Eye (tissue), 1 donor: ENCODE measurements at regions not wholly inside any gene's neighbourhood (a gene's known extent, or its start where the extent isn't known, plus 50 kb on each side); places are given as distances from the start of the nearest gene placed in this dataset.
"Not testable (repeated sequence)": the region's sequence is repeated elsewhere in the genome, so short reads cannot be mapped to it uniquely, and the experiment has no call there.

ENCODE experiments used
- DNase-seq: peaks from one replicate; pipeline ENCODE4 v3.0.0-alpha.2; 2015

DNA sequence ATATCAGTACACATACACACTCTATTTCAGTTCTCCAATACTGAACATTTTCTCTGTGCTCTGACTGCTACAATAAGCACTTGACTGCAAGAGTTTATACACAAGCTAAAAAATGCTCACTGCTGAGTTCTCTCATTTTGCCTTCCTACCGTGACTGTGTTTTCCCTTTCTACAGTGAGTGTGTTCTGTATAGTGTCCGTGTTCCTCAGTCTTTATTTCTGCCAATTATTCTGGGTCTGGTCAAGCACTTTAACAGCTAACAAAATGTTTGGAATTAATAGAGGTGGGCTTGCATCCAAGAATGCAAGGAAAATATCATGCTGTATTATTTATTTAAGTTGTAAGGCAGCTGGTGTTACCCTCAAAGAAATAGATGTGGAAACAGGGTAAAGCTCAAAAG lies 217.0 kb upstream of the NREP start:
- no peak for DNase-seq

DNA sequence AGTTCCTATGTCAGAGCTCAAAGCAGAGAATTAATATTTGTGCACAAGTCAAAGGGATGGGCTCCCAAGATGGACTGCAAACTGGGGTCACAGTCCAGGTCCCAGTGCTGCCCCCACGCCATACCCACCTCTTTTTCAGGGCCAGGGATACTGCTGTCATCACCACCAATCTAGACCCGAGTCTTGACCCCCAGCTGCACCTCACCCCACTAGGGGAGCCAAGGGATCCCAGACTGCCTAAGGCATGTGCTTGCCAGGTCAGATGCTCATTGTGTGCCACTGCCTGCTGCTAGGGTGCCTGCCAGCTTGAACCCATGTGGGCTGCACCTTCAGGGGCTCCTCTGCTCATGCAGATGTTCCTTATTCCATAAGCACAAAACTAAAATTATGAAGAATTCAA lies 215.6 kb upstream of the NREP start:
- no peak for DNase-seq

DNA sequence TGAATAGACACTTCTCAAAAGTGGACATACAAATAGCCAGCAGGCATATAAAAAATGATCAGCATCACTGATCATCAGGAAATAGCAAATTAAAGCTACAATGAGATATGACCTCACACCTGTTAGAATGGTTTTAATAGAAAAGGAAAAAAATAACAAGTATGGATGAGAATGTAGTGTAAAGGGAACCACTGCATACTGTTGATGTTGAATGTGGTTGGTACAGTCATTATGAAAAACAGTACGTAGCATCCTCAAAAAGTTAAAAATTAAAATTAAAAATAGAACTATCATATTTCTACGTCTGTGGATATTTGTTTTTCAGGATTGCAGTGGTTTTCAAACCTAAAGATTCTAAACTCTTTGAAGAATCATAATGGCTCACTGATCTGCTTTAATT lies 215.1 kb upstream of the NREP start:
- no peak for DNase-seq

DNA sequence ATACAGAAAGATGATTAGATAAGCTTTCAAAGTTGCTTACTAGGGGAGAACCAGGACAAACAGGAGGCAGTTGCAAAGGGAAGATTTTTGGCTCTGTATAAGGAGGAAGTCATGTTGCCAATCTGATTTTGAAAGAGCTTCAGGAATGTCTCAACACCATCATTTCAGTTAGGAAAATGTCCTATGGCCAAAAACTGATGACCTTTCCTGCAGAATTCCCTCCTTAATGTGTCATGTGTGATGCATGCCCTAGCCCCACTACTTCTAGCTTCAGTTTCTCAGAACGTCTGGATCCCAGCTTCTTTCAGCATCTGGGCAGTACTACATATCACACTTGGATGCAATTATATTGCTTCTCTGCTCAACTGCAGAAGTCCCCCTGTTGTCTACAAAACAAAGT lies 211.5 kb upstream of the NREP start:
- no peak for DNase-seq

DNA sequence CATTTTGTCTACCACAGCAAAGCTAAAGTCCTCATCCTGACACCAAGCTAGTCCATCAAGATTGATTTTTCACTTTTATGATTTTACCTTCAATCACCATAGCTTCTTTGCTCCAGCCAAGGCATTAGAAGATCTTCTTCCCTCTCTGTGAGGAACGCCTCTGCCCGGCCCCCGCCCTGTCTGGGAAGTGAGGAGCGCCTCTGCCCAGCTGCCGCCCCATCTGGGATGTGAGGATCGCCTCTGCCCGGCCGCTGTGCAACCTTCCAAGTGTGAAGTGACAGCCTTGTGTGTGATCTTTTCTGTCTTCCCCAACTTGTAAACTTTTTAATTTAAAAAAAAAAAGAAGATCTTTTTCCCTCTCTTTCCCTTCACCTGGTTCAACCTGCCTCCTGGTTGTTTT lies 210.5 kb upstream of the NREP start:
- DNase-seq: no peak

DNA sequence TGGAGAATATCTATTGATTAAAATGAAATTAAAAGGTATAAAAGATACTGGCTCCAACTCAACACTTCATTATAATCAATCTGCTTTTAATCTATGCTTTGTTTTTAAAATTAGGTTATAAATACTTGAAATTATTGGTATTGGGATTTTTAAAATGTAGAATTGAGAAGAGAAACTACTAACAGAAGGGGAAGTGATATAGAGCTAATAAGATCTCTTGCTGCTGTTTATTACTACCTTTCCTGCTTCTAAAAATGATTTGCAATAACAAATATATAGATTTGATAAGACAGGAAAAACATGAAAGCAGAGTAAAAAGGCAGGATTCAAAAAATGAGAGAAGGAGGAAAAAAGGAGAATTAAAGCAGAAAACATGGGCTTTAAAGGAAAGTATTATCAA lies 209.3 kb upstream of the NREP start:
- DNase-seq: no peak

DNA sequence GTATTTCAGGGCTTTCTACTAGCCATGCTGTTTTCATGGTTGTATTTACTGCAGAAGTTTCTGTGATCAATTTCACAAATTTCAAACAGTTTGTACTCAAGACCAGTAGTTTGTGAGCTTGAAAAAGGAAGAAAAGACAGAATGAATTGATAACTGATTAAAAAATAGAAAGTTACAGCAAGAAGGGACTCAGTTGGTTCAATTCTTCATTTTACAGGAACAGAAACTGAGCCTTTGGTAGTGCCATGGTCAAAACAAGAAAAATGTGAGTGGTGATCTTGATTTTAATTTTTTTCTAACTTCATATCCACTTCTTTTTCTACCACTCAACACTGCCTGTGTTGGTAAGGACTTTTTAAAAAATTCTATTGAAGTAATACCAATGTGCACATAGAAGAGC lies 206.6 kb upstream of the NREP start:
- DNase-seq: no peak

DNA sequence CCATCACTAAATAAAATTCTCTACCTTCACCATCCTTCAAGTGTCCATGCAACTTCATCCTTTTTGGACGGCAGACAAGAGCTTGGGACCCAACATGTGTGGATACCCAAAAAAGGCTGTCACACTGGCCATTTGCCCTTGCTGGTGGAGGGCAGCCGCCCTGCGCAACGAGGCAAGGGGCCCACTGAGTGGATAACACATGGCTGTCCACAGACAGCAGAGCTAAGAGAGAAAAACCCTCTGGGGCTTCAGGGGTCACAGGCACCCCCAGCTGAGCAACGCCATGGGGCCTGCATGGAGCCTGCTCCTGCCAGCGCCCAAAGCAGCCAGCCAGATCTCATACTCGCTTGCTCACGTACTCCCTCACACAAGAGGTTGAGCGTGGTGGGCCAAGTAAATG lies 205.9 kb upstream of the NREP start:
- no peak for DNase-seq

DNA sequence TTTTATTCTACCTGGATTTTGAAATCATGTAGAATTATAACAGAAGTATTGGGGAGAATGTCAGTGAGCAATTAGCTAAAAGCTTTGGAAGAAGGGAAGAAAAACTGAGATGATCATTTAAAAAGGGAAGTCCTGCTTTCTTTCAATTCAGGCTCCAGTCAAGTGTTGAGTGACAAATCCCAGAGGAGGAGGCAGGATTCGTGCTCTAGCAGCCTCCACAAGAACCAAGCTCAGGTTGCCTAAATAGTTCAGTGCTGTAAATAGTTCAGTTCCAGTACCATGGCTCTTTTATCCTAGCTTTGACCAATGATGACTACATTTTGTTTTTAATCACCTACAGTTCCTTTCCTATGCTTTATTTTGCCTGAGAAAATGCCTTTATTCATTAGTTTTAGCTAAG lies 204.9 kb upstream of the NREP start:
- no peak for DNase-seq

DNA sequence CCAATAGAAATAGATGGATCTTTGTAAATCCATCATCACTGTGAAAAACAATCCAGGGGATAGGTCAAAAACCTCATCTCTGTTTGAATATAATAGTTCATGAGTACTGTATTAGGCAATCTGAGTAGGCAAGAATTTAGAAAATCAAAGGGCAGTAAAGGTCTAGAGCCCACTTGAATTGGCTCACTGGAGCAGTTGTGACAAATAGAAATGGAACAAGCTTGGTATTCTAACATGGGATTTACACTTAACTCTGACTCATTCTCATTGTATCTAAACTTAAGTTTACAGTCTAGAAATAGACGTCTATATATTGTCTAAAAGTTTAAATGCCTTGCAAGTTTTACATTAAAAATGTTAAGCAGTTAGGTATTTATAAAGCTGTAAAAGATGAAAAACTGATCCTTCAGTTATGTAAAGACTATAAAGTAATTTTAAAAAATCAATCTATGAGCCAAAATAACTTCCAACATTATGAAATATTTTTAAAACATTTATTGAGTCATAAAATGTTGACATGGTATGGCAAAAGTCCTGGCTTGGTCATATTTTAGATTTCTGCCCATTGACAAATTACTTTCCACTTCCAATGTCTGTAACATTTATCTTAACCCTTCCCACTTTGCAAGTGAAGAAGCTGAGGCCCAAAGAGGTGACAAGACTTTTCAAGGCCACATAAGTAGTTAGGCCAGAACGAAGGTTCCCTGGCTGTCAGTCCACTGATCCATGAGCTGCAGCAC lies 203.7 kb upstream of the NREP start:
- no peak for DNase-seq

DNA sequence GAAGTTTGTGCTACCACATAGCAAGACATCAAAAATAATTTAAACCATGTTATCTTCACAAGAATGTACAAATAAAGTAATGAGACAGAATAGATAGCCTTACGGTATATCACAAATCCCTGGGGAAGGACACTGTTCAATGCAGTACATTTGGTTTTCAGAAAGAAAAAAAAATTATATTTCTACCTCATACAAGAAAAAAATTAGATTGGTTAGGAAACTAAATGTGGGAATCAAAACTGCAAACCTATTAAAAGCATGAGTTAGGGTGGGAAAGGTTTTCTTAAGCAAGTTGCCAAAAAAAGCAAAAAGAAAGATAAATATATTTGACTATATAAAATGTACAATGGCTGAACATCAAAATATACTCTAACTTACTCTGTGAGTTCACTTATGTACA lies 201.9 kb upstream of the NREP start:
- DNase-seq: no peak

DNA sequence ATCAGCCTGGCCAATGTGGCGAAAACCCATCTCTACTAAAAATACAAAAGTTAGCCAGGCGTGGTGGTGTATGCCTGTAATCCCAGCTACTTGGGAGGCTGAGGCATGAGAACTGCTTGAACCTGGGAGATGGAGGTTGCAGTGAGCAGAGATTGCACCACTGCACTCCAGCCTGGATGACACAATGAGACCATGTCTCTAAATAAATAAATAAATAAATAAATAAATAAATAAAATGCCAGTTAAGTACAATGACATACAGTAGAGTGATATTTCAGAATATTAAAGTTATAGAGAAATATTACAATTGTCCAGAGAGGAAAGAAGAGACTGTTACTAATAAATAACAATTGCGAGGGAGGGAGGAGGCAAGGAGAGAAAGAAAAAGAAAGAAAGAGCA lies 199.8 kb upstream of the NREP start:
- DNase-seq: not testable (repeated sequence)

DNA sequence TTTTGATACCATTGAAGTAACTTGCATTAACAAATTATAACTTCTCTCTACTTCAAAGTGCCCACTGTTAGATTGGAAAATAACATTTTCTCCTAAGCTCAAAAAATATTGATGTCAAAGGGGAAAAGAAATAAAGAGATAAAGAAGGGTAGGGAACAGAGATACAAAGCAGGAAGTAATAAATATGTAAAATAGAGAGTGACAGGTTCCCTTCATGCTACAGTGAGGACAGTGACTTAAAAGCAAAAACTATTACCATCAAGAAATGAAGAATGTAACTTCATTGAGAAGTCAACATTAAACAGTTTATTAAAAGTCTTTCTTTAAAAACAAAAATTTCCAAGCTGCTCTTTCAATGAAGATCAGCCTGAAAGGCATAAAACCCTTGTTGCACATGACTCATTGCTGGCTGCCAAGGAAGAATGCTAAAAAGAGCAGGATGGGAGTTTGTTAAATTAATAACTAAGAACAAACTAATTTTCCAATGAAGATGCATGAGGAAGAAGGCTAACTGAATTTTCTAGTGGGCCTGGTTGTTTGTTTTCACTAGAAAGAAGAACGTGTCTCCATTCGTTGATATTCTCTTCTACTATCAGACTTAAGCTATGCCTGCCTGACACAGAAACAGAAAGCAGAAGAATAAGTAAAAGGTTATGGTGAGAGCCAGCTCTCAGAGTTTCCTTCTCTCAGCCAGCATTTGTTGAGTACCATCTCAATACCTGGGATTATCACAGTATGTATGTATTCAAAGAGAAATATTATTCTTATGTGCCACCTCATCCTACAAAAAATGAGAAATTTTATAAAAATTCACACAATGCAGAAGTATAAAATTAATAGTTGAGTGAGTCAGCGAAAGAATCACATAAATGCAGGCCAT lies 197.8 kb upstream of the NREP start:
- no peak for DNase-seq

DNA sequence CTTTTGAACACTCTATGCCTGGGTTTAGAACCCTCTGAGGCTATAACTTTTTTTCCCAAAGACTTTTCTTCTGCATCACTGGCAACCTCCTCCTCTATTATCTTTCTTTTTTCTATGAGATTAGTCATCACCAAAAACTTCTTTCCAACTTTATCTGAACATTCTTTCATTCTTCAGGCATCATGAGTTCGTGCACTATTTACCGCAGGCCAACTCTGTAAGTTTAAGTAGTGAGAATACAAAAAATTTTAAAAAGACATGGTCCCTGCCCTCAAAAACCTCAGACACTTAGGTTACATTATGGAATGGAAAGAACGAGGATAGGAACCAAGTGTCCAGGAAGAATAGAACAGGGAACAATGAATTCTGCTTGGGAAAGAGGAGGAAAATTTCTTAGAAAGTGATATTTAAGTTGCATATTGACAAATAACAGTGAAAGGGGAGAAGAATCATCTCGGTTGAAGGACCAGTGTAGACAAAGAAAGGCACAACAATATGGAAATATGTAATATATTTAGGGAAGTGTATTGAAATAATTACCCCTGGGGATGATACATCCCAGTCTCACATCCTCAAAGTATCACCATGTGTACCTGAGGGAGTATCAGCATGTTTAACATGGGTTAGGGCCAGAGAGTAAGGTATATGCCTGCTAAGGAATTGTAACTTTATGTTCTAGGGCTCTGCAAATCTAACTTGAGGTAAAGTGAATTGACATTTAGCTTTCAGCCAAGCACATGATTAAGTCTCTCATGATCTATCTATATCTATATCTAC lies 196.5 kb upstream of the NREP start:
- DNase-seq: no peak

DNA sequence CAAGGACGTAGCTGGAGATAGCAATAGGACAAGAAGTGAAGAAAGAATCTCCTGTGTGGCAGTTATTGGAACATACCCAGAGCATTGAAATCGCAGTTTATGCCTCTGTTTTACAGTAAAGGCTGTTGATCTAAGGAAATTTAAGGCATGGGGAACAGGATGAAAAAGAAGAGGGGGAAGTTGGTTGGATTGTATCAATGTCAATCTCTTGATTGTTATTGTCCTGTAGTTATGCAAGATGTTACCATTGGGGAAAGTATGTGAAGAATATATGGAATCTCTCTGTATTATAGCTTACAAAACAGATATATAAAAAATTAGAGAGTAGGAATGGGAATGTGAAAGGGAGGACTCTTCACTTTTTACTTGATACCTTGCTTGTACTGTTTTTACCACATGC lies 195.6 kb upstream of the NREP start:
- DNase-seq: no peak

DNA sequence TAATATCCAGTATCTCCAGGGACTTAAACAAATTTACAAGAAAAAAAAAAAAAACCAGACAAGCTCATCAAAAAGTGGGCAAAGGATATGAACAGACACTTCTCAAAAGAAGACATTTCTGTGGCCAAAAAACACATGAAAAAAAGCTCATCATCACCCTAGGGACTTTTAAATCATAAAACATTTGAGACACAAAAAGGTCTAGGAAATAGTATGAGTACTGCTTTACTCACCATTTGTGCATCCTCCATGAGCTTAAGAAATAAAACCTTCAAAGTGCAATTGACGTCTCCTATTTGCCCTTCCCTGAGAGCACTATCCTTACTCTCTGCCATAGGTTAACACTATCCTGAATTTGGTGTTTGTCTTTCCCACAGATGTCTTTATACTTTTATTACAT lies 193.7 kb upstream of the NREP start:
- DNase-seq: no peak

DNA sequence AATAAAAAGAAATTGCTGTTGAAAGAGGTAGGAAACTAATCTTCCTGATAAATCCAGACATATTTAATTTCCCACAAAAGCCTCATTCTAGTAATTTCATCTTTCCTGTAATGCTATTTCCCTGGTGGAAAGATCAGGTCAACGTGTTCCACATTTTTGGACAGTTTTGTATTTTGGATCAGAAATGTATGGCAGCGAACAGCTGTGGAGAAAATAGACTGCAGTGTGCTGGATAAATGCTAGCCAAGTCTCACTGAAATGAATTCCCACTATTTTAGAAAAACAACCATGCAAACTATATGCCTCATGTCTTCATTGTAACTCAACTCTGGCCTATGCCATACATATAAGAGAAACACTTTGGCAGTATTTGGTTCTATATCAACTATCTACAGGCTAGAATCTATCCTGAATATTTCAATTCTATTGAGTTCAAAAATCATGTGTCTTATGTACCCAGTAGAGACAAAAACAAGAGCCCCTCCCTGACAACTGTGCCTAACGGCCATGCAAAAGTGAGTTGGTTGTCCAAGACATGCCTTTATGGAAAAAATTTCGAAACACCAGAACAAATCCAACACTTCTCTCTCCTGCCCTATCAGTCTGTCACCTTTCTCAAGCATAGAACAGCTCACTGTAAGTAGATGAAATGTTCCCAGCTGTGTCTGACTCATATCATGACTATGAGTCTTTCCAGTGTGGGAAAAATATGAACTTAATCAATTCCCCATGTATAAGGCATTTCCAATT lies 191.3 kb upstream of the NREP start:
- peak; percentile 17 for DNase-seq

DNA sequence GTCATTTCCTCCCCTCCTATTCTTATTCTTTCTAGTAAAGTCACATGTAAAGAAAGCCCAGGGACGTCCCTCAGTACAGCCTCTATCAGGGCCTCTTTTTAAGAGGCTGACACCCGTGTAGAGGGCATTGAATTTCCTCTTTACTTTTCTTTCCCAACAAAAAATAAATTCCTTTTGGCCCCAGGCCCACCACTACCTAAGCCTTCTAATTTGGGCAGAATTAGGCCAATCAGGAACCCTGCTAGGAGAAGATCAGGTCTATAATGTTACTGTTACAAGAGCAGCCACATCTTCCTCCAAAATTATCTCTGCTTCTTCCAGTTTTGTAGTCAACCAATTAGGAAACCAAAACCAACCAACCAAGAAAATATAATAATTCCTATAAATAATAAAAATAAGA lies 189.6 kb upstream of the NREP start:
- DNase-seq: no peak

DNA sequence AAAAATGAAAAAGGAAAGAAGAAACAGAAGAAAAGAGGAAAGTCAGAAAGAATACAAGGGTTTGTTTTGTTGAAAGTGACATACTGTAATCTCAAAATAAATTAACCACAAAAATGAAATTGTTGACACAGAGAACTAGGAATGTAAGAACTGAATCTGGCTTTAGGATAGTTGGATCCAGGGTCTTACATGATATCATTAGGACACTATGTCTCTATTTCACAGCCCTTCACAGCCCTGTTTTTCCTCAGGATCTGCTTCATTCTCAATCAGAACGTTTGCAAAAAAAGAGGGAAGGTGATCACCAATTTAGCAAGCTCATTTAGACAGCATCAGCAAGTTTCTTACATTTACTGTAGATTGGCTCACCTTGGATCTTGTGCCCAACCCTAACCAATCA lies 188.5 kb upstream of the NREP start:
- DNase-seq: no peak

DNA sequence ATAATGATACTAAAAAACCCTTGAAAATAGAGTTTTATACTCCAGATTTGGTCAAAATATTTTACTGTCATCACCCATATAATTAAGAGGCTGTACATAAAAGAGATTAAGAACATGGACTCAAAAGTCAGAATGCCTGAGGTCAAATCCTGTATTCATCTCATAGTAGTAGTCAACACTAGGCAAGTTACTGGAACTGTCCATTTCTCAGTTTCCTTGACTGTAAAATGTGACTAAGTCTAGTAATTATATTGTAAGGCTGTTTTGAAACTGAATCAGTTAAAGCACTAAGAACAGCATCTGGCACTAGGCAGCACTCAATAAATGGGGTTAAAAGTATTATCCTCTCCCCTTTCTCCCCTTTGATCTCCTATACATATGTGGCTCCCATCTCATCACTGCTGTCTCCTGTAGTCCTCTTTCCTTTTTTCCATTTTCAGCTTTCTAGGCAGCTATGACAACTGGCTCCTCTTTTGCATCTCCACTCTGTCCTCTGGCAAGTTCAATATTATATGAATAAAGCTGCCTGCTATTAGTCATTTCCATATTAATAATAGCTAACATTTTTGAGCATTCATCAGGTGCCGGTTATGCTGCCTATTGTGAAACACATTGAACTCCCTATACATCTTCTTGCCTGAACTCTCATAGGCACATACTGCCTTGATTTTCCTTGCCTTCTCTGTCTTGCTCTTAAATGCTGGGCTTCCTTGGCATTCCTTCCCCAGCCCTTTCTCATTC lies 185.8 kb upstream of the NREP start:
- no peak for DNase-seq

DNA sequence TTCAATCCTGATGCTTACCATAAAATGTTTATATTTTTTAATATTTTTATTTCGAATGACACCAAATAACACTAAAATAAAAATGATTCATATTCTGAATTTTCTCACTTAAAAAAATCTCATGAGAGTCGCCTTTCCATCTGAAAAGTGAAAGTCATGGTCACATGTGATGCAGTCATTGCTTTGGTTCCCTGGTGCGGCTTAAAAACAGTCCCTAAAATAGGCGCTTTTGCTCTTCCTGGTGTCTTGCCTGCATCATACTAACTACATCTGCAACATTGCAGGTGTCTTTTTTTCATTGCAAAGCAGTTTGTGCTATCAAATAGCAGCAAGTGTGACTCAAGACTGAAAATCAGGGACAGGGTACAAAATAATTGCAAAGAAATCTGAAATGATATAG lies 185.2 kb upstream of the NREP start:
- DNase-seq: no peak

DNA sequence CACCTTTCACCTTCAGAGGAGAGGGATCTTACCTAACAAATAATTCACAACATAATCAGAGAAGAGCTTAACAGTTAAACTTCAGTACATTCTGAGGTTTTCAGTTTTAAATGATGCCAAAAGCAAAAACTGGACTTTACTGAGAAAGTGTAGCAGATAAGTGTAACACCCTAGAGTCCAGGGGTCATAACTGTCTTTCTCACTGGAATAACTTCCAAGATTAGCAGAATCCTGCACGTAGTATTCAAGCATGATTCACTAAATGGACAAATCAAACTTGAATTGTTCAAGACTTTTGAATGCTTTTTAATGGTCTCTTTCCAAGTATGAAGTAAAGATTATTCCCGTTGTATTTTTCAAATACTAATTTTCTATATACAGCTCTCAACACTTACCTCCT lies 180.1 kb upstream of the NREP start:
- no peak for DNase-seq
